ENCODE measurements at regions not wholly inside any gene's neighbourhood (a gene's known extent, or its start where the extent isn't known, plus 50 kb on each side); places are given as distances from the start of the nearest gene placed in this dataset.

DNA sequence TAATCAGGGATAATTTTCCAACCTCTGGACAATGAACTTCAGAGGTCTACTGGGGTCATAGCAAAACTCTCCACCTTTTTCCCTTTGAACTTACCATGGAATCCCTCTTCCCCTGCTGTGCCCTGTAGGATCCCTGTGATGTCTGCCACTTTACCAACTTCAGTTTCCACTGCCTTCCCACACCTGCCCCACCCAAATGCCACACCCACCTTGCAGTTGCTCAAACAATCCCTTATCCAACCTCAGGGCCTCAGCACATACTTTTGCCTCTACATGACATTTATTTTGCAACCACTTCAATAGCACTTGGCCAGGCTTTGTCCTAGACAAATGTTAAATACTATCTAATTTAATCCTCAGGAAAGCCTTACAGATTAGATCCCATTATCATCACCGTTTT is 463.7 kb upstream of the WWC1 start:
- TF ChIP-seq CTCF (IDR thresholded peaks at IDR 0.05) (no peak), POLR2A (IDR thresholded peaks at IDR 0.05) (no peak)
